ENCODE measurements at regions not wholly inside any gene's neighbourhood (a gene's known extent, or its start where the extent isn't known, plus 50 kb on each side); places are given as distances from the start of the nearest gene placed in this dataset.

DNA sequence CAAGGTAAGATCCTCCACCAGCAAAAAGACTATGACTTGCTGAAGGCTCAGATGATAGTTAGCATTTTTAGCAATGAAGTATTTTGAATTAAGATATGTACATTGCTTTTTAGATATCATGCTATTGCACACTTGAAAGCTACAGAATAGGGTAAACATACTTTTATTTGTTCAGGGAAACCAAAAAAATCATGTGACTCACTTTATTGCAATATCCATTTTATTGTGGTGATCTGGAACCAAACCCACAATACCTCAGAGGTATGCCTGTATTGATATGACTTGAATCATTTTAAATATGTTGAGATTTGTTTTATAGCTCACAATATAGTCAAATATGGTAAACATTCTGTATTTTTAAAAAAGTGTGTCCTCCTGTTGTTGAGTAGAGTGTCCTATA lies 96.1 kb downstream of the DIO3 start:
- TF ChIP-seq EZH2 (IDR thresholded peaks at IDR 0.05; ENCODE audit: borderline replicate concordance, low read depth, low read length, severe bottlenecking) = no peak
- TF ChIP-seq, protein P1, sequence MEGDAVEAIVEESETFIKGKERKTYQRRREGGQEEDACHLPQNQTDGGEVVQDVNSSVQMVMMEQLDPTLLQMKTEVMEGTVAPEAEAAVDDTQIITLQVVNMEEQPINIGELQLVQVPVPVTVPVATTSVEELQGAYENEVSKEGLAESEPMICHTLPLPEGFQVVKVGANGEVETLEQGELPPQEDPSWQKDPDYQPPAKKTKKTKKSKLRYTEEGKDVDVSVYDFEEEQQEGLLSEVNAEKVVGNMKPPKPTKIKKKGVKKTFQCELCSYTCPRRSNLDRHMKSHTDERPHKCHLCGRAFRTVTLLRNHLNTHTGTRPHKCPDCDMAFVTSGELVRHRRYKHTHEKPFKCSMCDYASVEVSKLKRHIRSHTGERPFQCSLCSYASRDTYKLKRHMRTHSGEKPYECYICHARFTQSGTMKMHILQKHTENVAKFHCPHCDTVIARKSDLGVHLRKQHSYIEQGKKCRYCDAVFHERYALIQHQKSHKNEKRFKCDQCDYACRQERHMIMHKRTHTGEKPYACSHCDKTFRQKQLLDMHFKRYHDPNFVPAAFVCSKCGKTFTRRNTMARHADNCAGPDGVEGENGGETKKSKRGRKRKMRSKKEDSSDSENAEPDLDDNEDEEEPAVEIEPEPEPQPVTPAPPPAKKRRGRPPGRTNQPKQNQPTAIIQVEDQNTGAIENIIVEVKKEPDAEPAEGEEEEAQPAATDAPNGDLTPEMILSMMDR (IDR thresholded peaks at IDR 0.05; ENCODE audit: extremely low read depth in 1 of 2, insufficient read depth in 1 of 2, low read depth in 1 of 2, low read length in 2 of 2) = no peak

All from endothelial cell of umbilical vein (primary cell).